HEK293 (cell line): ENCODE measurements at regions not wholly inside any gene's neighbourhood (a gene's known extent, or its start where the extent isn't known, plus 50 kb on each side); places are given as distances from the start of the nearest gene placed in this dataset.

ENCODE experiments used
- CTCF ChIA-PET: fragments of 350-600 bp; formaldehyde crosslinking; extraction: SDS; loops from one replicate; lab custom pipeline; 2021; ENCODE audit warnings: antibody characterized with exemption; lab: Yijun Ruan, JAX
- POLR2A ChIA-PET: fragments of 300-600 bp; formaldehyde crosslinking; extraction: SDS; loops from one replicate; lab custom pipeline; 2020; ENCODE audit warnings: antibody characterized with exemption, inconsistent platforms; lab: Yijun Ruan, JAX
- H3K27ac ChIP-seq: fragments of 200-500 bp; sonication (Bioruptor generic); 2 replicates; pipeline ENCODE4 v1.5.1; 2014; ENCODE audit warnings: low read depth, low read length, control low read depth, inconsistent platforms; ENCODE audit errors: extremely low read depth
- H3K36me3 ChIP-seq, 2 experiments: fragments of 200-500 bp in 1 of 2; sonication (Bioruptor generic) in 1 of 2; 1 replicate in 1 of 2; 2 replicates in 1 of 2; pipeline ENCODE4 v1.5.1; 2014 to 2017; ENCODE audit warnings: inconsistent platforms in 2 of 2, low read length in 2 of 2; ENCODE audit not compliant: control insufficient read depth in 2 of 2, insufficient read depth in 1 of 2
- H3K4me1 ChIP-seq: fragments of 200-500 bp; sonication (Bioruptor generic); 2 replicates; pipeline ENCODE4 v1.5.1; 2014; ENCODE audit warnings: mild to moderate bottlenecking, low read length, inconsistent platforms; ENCODE audit not compliant: control insufficient read depth, insufficient read depth
- H3K4me3 ChIP-seq: 2 replicates; pipeline ENCODE4 v1.5.1; 2011; ENCODE audit warnings: low read depth, mild to moderate bottlenecking, control low read depth, low read length, moderate library complexity
- H3K9me3 ChIP-seq: fragments of 200-500 bp; sonication (Bioruptor generic); 2 replicates; pipeline ENCODE4 v1.5.1; 2014; ENCODE audit warnings: low read depth, low read length, inconsistent platforms; ENCODE audit not compliant: control insufficient read depth, insufficient read depth
- EGR2 ChIP-seq: fragments of 450-650 bp; formaldehyde crosslinking; IDR thresholded peaks from 2 replicates; pipeline ENCODE4 v1.5.1; 2016; ENCODE audit warnings: low read depth, missing biosample characterization, missing genetic modification characterization
- ZBTB17 ChIP-seq: fragments of 450-650 bp; formaldehyde crosslinking; IDR thresholded peaks from 2 replicates; pipeline ENCODE4 v1.5.1; 2016; ENCODE audit warnings: missing biosample characterization, missing genetic modification characterization
- ZBTB21 ChIP-seq: fragments of 450-650 bp; formaldehyde crosslinking; IDR thresholded peaks from 2 replicates; pipeline ENCODE4 v1.5.1; 2017; ENCODE audit warnings: missing biosample characterization, missing genetic modification characterization
- ZBTB8A ChIP-seq: fragments of 450-650 bp; formaldehyde crosslinking; IDR thresholded peaks from 2 replicates; pipeline ENCODE4 v1.5.1; 2016; ENCODE audit warnings: missing biosample characterization, missing genetic modification characterization
- ZIC2 ChIP-seq: fragments of 450-650 bp; formaldehyde crosslinking; IDR thresholded peaks from 2 replicates; pipeline ENCODE4 v1.5.1; 2016; ENCODE audit warnings: missing biosample characterization, missing genetic modification characterization
- ZNF174 ChIP-seq: fragments of 450-650 bp; formaldehyde crosslinking; IDR thresholded peaks from 2 replicates; pipeline ENCODE4 v1.5.0; 2017; ENCODE audit warnings: missing biosample characterization, mild to moderate bottlenecking, missing genetic modification characterization
- ZNF202 ChIP-seq: fragments of 450-650 bp; formaldehyde crosslinking; IDR thresholded peaks from 2 replicates; pipeline ENCODE4 v1.5.1; 2016; ENCODE audit warnings: missing biosample characterization, missing genetic modification characterization, borderline replicate concordance
- ZNF223 ChIP-seq: fragments of 450-650 bp; formaldehyde crosslinking; IDR thresholded peaks from 2 replicates; pipeline ENCODE4 v1.5.1; 2016; ENCODE audit warnings: missing biosample characterization, missing genetic modification characterization
- ZNF341 ChIP-seq: fragments of 450-650 bp; formaldehyde crosslinking; IDR thresholded peaks from 2 replicates; pipeline ENCODE4; 2016; ENCODE audit warnings: low read depth, missing biosample characterization, missing genetic modification characterization
- ZNF366 ChIP-seq: fragments of 450-650 bp; formaldehyde crosslinking; conservative IDR thresholded peaks from 2 replicates; pipeline ENCODE4 v1.5.1; 2016; ENCODE audit warnings: missing biosample characterization, missing genetic modification characterization
- ZNF37A ChIP-seq: fragments of 450-650 bp; IDR thresholded peaks from 2 replicates; pipeline ENCODE4 v1.5.1; 2018; ENCODE audit warnings: missing biosample characterization, missing genetic modification characterization
- ZNF473 ChIP-seq: fragments of 450-650 bp; formaldehyde crosslinking; IDR thresholded peaks from 2 replicates; pipeline ENCODE4 v1.5.1; 2017; ENCODE audit warnings: missing biosample characterization, missing genetic modification characterization
- ZNF501 ChIP-seq: fragments of 450-650 bp; formaldehyde crosslinking; IDR thresholded peaks from 2 replicates; pipeline ENCODE4 v1.5.1; 2016; ENCODE audit warnings: missing biosample characterization, missing genetic modification characterization
- ZNF600 ChIP-seq: fragments of 450-650 bp; formaldehyde crosslinking; IDR thresholded peaks from 2 replicates; pipeline ENCODE4 v1.5.1; 2016; ENCODE audit warnings: missing biosample characterization, missing genetic modification characterization
- ZNF837 ChIP-seq: fragments of 450-650 bp; formaldehyde crosslinking; IDR thresholded peaks from 2 replicates; pipeline ENCODE4 v1.5.1; 2016; ENCODE audit warnings: missing biosample characterization, missing genetic modification characterization
- TF ChIP-seq, protein P1 (sequence below): fragments of 450-650 bp; formaldehyde crosslinking; IDR thresholded peaks from 2 replicates; pipeline ENCODE4 v1.5.1; 2016; ENCODE audit warnings: missing biosample characterization, missing genetic modification characterization
- TF ChIP-seq, protein P2 (sequence below): fragments of 450-650 bp; formaldehyde crosslinking; IDR thresholded peaks from 2 replicates; pipeline ENCODE4 v1.5.1; 2016; ENCODE audit warnings: missing biosample characterization, missing genetic modification characterization
- TF ChIP-seq, protein P3 (sequence below): sonication (generic); formaldehyde crosslinking; IDR thresholded peaks from 2 replicates; pipeline ENCODE4 v1.8.1; 2022; ENCODE audit warnings: mild to moderate bottlenecking, moderate library complexity, missing genetic modification reagents
- TF ChIP-seq, protein P4 (sequence below): fragments of 450-650 bp; formaldehyde crosslinking; IDR thresholded peaks from 2 replicates; pipeline ENCODE4; 2016; ENCODE audit warnings: missing biosample characterization, missing genetic modification characterization
- TF ChIP-seq, protein P5 (sequence below): fragments of 450-650 bp; formaldehyde crosslinking; IDR thresholded peaks from 2 replicates; pipeline ENCODE4 v1.5.1; 2017; ENCODE audit warnings: missing biosample characterization, missing genetic modification characterization
- TF ChIP-seq, protein P6 (sequence below): fragments of 450-650 bp; formaldehyde crosslinking; IDR thresholded peaks from 2 replicates; pipeline ENCODE4 v1.5.1; 2016; ENCODE audit warnings: missing biosample characterization, missing genetic modification characterization, borderline replicate concordance

DNA sequence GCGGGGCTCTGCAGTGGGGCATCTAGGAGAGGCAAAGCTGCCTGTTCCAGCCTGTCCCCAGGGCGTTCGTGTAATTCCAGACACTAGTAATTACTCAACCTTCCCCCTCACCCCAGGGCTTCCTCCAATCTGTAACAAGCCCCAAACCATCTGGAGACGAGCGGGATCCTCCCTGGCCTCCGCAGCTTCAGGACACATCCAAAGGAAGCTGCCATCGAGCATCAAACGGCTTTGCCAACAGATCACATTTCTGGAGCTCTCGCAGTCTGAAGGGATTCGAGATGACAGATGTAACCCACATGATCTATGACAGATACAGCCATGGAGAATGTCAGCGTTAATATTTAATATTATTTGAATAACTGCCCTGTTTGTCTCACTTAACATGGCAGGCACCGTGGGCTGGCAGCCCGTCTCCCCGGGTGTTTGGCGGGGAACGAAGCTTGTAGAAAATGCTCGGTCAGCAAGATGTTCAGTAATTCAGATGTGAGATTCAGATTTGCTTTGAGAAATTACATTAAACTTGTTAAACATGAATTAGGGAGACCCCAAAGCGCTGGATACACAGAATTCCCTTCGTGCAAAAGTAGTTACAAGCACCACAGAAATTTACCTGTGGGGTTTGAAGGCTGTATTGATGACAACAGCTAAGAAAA is 108.5 kb upstream of the C7orf33 start:
- Histone ChIP-seq H3K4me1 (no peaks in the 10 kb centered on the region), H3K9me3 (no peaks in the 10 kb centered on the region), H3K36me3 (no peaks in the 10 kb centered on the region), H3K4me3 (no peak overlapping the region), H3K27ac (no peak overlapping the region)
- ChIA-PET CTCF (interaction anchor here (0.6 to 3.0 kb wide), 3 partner anchors 194 to 223 kb away, joined by 3 to 9 read pairs (median 3); no protein-coding TSS in a partner anchor), POLR2A (no interaction called here)
- TF ChIP-seq ZNF473 (tag by site-specific recombination) (no peak), EGR2 (tag by site-specific recombination) (no peak), ZNF223 (tag by site-specific recombination) (no peak), ZNF837 (no peak), ZBTB21 (no peak), ZBTB8A (no peak), ZNF366 (tag by site-specific recombination) (no peak), ZIC2 (tag by site-specific recombination) (no peak), ZBTB17 (tag by site-specific recombination) (no peak), ZNF37A (tag by site-specific recombination) (no peak), ZNF501 (tag by site-specific recombination) (no peak), ZNF600 (tag by site-specific recombination) (no peak), ZNF341 (tag by site-specific recombination) (no peak)
- TF ChIP-seq, protein P1, sequence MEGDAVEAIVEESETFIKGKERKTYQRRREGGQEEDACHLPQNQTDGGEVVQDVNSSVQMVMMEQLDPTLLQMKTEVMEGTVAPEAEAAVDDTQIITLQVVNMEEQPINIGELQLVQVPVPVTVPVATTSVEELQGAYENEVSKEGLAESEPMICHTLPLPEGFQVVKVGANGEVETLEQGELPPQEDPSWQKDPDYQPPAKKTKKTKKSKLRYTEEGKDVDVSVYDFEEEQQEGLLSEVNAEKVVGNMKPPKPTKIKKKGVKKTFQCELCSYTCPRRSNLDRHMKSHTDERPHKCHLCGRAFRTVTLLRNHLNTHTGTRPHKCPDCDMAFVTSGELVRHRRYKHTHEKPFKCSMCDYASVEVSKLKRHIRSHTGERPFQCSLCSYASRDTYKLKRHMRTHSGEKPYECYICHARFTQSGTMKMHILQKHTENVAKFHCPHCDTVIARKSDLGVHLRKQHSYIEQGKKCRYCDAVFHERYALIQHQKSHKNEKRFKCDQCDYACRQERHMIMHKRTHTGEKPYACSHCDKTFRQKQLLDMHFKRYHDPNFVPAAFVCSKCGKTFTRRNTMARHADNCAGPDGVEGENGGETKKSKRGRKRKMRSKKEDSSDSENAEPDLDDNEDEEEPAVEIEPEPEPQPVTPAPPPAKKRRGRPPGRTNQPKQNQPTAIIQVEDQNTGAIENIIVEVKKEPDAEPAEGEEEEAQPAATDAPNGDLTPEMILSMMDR (tag by site-specific recombination), result no peak
- TF ChIP-seq, protein P2, sequence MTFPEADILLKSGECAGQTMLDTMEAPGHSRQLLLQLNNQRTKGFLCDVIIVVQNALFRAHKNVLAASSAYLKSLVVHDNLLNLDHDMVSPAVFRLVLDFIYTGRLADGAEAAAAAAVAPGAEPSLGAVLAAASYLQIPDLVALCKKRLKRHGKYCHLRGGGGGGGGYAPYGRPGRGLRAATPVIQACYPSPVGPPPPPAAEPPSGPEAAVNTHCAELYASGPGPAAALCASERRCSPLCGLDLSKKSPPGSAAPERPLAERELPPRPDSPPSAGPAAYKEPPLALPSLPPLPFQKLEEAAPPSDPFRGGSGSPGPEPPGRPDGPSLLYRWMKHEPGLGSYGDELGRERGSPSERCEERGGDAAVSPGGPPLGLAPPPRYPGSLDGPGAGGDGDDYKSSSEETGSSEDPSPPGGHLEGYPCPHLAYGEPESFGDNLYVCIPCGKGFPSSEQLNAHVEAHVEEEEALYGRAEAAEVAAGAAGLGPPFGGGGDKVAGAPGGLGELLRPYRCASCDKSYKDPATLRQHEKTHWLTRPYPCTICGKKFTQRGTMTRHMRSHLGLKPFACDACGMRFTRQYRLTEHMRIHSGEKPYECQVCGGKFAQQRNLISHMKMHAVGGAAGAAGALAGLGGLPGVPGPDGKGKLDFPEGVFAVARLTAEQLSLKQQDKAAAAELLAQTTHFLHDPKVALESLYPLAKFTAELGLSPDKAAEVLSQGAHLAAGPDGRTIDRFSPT (tag by site-specific recombination), result no peak
- TF ChIP-seq, protein P3, sequence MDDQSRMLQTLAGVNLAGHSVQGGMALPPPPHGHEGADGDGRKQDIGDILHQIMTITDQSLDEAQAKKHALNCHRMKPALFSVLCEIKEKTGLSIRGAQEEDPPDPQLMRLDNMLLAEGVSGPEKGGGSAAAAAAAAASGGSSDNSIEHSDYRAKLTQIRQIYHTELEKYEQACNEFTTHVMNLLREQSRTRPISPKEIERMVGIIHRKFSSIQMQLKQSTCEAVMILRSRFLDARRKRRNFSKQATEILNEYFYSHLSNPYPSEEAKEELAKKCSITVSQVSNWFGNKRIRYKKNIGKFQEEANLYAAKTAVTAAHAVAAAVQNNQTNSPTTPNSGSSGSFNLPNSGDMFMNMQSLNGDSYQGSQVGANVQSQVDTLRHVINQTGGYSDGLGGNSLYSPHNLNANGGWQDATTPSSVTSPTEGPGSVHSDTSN (CRISPR knock-in tag), result no peak
- TF ChIP-seq, protein P4, sequence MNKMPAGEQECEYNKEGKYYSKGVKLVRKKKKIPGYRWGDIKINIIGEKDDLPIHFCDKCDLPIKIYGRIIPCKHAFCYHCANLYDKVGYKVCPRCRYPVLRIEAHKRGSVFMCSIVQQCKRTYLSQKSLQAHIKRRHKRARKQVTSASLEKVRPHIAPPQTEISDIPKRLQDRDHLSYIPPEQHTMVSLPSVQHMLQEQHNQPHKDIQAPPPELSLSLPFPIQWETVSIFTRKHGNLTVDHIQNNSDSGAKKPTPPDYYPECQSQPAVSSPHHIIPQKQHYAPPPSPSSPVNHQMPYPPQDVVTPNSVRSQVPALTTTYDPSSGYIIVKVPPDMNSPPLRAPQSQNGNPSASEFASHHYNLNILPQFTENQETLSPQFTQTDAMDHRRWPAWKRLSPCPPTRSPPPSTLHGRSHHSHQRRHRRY, result no peak

DNA sequence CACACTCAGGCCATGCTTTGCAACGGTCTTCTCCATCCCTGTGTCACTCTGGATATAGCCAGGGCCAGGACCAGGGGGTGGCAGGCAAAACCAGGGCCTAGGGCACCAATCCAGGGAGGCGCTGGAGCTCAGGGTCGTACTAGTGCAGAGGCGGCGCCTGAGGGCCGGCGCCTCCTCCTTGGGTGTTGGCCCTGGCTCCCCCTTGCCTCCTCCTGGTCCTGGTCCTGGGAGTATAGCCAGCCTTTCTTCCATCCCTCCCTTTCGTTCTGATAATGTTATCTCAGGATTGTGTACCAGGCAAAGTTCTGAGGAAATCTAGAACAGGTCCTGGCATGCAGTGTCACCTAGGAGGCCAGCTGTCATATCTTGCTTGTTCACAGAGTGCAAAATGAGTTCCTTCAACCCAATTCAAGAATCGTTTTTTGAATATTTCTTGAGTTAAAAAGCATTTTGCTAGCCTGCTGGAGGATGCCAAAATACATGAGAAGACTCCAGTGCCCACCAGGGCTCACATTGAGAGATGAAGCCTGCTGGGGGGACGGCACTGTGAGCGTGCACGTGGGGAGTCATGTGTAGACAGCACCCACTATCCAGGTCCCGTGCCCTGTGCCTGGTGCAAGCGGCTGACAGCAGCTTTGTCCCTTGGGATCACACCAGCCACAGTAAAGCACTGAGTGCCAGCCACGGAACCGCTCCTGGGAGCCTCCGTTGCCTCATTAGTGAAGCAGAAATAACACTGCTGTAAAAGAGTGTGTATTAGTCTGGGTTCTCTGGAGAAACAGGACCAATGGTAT is 106.9 kb upstream of the C7orf33 start:
- POLR2A ChIA-PET, result no interaction called here
- H3K27ac ChIP-seq, result no peak overlapping the region
- H3K4me1 ChIP-seq, result no peaks in the 10 kb centered on the region
- H3K4me3 ChIP-seq, result no peak overlapping the region
- no peaks in the 10 kb centered on the region for H3K9me3 ChIP-seq
- CTCF ChIA-PET, result interaction anchor here (0.5 to 1.2 kb wide), 4 partner anchors 83 to 643 kb away, joined by 3 to 4 read pairs (median 3); partner anchors contain the start of gene ZNF425
- H3K36me3 ChIP-seq, result no peaks in the 10 kb centered on the region
- TF ChIP-seq, protein P5, sequence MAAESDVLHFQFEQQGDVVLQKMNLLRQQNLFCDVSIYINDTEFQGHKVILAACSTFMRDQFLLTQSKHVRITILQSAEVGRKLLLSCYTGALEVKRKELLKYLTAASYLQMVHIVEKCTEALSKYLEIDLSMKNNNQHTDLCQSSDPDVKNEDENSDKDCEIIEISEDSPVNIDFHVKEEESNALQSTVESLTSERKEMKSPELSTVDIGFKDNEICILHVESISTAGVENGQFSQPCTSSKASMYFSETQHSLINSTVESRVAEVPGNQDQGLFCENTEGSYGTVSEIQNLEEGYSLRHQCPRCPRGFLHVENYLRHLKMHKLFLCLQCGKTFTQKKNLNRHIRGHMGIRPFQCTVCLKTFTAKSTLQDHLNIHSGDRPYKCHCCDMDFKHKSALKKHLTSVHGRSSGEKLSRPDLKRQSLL (tag by site-specific recombination), result no peak
- no peak for TF ChIP-seq ZNF202 (tag by site-specific recombination)
- TF ChIP-seq, protein P6, sequence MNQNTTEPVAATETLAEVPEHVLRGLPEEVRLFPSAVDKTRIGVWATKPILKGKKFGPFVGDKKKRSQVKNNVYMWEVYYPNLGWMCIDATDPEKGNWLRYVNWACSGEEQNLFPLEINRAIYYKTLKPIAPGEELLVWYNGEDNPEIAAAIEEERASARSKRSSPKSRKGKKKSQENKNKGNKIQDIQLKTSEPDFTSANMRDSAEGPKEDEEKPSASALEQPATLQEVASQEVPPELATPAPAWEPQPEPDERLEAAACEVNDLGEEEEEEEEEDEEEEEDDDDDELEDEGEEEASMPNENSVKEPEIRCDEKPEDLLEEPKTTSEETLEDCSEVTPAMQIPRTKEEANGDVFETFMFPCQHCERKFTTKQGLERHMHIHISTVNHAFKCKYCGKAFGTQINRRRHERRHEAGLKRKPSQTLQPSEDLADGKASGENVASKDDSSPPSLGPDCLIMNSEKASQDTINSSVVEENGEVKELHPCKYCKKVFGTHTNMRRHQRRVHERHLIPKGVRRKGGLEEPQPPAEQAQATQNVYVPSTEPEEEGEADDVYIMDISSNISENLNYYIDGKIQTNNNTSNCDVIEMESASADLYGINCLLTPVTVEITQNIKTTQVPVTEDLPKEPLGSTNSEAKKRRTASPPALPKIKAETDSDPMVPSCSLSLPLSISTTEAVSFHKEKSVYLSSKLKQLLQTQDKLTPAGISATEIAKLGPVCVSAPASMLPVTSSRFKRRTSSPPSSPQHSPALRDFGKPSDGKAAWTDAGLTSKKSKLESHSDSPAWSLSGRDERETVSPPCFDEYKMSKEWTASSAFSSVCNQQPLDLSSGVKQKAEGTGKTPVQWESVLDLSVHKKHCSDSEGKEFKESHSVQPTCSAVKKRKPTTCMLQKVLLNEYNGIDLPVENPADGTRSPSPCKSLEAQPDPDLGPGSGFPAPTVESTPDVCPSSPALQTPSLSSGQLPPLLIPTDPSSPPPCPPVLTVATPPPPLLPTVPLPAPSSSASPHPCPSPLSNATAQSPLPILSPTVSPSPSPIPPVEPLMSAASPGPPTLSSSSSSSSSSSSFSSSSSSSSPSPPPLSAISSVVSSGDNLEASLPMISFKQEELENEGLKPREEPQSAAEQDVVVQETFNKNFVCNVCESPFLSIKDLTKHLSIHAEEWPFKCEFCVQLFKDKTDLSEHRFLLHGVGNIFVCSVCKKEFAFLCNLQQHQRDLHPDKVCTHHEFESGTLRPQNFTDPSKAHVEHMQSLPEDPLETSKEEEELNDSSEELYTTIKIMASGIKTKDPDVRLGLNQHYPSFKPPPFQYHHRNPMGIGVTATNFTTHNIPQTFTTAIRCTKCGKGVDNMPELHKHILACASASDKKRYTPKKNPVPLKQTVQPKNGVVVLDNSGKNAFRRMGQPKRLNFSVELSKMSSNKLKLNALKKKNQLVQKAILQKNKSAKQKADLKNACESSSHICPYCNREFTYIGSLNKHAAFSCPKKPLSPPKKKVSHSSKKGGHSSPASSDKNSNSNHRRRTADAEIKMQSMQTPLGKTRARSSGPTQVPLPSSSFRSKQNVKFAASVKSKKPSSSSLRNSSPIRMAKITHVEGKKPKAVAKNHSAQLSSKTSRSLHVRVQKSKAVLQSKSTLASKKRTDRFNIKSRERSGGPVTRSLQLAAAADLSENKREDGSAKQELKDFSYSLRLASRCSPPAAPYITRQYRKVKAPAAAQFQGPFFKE (tag by site-specific recombination), result no peak
- TF ChIP-seq ZNF174, result no peak
